IMR-90 (cell line): ENCODE measurements at regions not wholly inside any gene's neighbourhood (a gene's known extent, or its start where the extent isn't known, plus 50 kb on each side); places are given as distances from the start of the nearest gene placed in this dataset.

Experiments used
- ATAC-seq: fragments of 200-7000 bp; cut with Tn5 transposase; 2 replicates; pipeline ENCODE4 v1.9.1; 2020; ENCODE audit warnings: low read depth, mild to moderate bottlenecking, moderate library complexity
- BruUV-seq: library from RNA; stranded (reverse); fragments of 400-500 nt; replicated peaks from 2 replicates; lab custom pipeline; 2021; lab: Mats Ljungman, UMichigan
- CTCF ChIA-PET: fragments of 300-600 bp; formaldehyde crosslinking; extraction: SDS; loops from one replicate; lab custom pipeline; 2021; ENCODE audit warnings: antibody characterized with exemption; lab: Yijun Ruan, JAX
- POLR2A ChIA-PET: fragments of 300-600 bp; sonication (Branson Sonifier 250); formaldehyde crosslinking; loops from one replicate; lab custom pipeline; 2022; ENCODE audit warnings: antibody characterized with exemption; ENCODE audit not compliant: unreplicated experiment; lab: Charles Lee
- DNase-seq: peaks from one replicate; pipeline ENCODE4 v3.0.0; 2013
- H2AFZ ChIP-seq: replicated peaks from 2 replicates; pipeline ENCODE3; 2013; ENCODE audit warnings: low read length, mild to moderate bottlenecking; ENCODE audit not compliant: poor library complexity
- H2AK5ac ChIP-seq: 2 replicates; pipeline ENCODE4 v1.6.1; 2013; ENCODE audit warnings: low read depth, low read length, inconsistent platforms
- H2AK9ac ChIP-seq: replicated peaks from 2 replicates; pipeline ENCODE3; 2013; ENCODE audit warnings: mild to moderate bottlenecking, low read depth, low read length, moderate library complexity; ENCODE audit not compliant: poor library complexity
- H2BK120ac ChIP-seq: 2 replicates; pipeline ENCODE4 v1.6.1; 2013; ENCODE audit warnings: low read depth, low read length, inconsistent platforms
- H2BK15ac ChIP-seq: 3 replicates; pipeline ENCODE4 v1.6.1; 2013; ENCODE audit warnings: low read depth, low read length, inconsistent platforms
- H2BK20ac ChIP-seq: 2 replicates; pipeline ENCODE4 v1.6.1; 2013; ENCODE audit warnings: low read depth, mild to moderate bottlenecking, inconsistent platforms, low read length, moderate library complexity
- H2BK5ac ChIP-seq: 2 replicates; pipeline ENCODE4 v1.6.1; 2013; ENCODE audit warnings: mild to moderate bottlenecking, low read depth, low read length, inconsistent platforms; ENCODE audit not compliant: poor library complexity, severe bottlenecking
- H3K14ac ChIP-seq: replicated peaks from 2 replicates; pipeline ENCODE4 v1.6.1; 2013; ENCODE audit warnings: low read depth, low read length, inconsistent platforms
- H3K18ac ChIP-seq: 2 replicates; pipeline ENCODE4 v1.6.1; 2013; ENCODE audit warnings: low read depth, low read length, control low read depth
- H3K23ac ChIP-seq: 2 replicates; pipeline ENCODE4 v1.6.1; 2013; ENCODE audit warnings: low read depth, low read length, inconsistent platforms
- H3K27ac ChIP-seq: 2 replicates; pipeline ENCODE4 v1.5.1; 2013; ENCODE audit warnings: mild to moderate bottlenecking, control low read depth, low read length; ENCODE audit not compliant: insufficient read depth
- H3K27me3 ChIP-seq: 2 replicates; pipeline ENCODE4 v1.6.1; 2013; ENCODE audit warnings: low read length; ENCODE audit not compliant: control insufficient read depth, insufficient read depth
- H3K36me3 ChIP-seq: 2 replicates; pipeline ENCODE4 v1.6.1; 2013; ENCODE audit warnings: low read length, mixed read lengths; ENCODE audit not compliant: control insufficient read depth, insufficient read depth
- H3K4ac ChIP-seq: 2 replicates; pipeline ENCODE4 v1.6.1; 2013; ENCODE audit warnings: low read depth, low read length, inconsistent platforms
- H3K4me1 ChIP-seq: 2 replicates; pipeline ENCODE4 v1.6.1; 2013; ENCODE audit warnings: low read length, mixed read lengths; ENCODE audit not compliant: control insufficient read depth, insufficient read depth
- H3K4me2 ChIP-seq: 2 replicates; pipeline ENCODE4 v1.6.1; 2013; ENCODE audit warnings: low read depth, mild to moderate bottlenecking, control low read depth, low read length, moderate library complexity
- H3K4me3 ChIP-seq: 2 replicates; pipeline ENCODE4 v1.5.1; 2013; ENCODE audit warnings: low read depth, mild to moderate bottlenecking, control low read depth, low read length, moderate library complexity; ENCODE audit not compliant: insufficient read depth
- H3K56ac ChIP-seq: 2 replicates; pipeline ENCODE4 v1.6.1; 2013; ENCODE audit warnings: low read length, inconsistent platforms; ENCODE audit not compliant: insufficient read depth; ENCODE audit errors: extremely low read depth
- H3K79me1 ChIP-seq, 2 experiments: 2 replicates each; pipeline ENCODE4 v1.6.1; 2013; ENCODE audit warnings: low read length in 2 of 2, inconsistent platforms in 1 of 2, low read depth in 1 of 2
- H3K9ac ChIP-seq: 2 replicates; pipeline ENCODE4 v1.6.1; 2013; ENCODE audit warnings: low read depth, low read length, control low read depth
- H3K9me1 ChIP-seq: 2 replicates; pipeline ENCODE4 v1.6.1; 2013; ENCODE audit warnings: low read length, inconsistent platforms; ENCODE audit not compliant: insufficient read depth
- H3K9me3 ChIP-seq: 2 replicates; pipeline ENCODE4 v1.6.1; 2013; ENCODE audit warnings: low read length; ENCODE audit not compliant: control insufficient read depth, insufficient read depth
- H4K20me1 ChIP-seq: 2 replicates; pipeline ENCODE4 v1.6.1; 2013; ENCODE audit warnings: low read length, inconsistent platforms; ENCODE audit not compliant: insufficient read depth
- H4K5ac ChIP-seq: 2 replicates; pipeline ENCODE4 v1.6.1; 2013; ENCODE audit warnings: mild to moderate bottlenecking, low read depth, low read length, control low read depth
- H4K8ac ChIP-seq, 2 experiments: 2 replicates each; pipeline ENCODE4 v1.6.1; 2013; ENCODE audit warnings: low read depth in 2 of 2, low read length in 2 of 2, control low read depth in 1 of 2, inconsistent platforms in 1 of 2
- H4K91ac ChIP-seq: 2 replicates; pipeline ENCODE4 v1.6.1; 2013; ENCODE audit warnings: low read depth, low read length, inconsistent platforms; ENCODE audit not compliant: insufficient read depth
- CEBPB ChIP-seq: IDR thresholded peaks from 2 replicates; pipeline ENCODE4 v1.6.1; 2012; ENCODE audit warnings: low read depth, low read length, improper control_type of control experiment
- RFX5 ChIP-seq: IDR thresholded peaks from 2 replicates; pipeline ENCODE4 v1.8.0; 2012; ENCODE audit warnings: low read depth, mild to moderate bottlenecking, low read length, moderate library complexity
- WGBS, 2 experiments: methylation state at CpG; one replicate each; pipeline versions ENCODE4 v1.1.5 to v1.1.7; 2013; ENCODE audit warnings: missing lambda C conversion rate in 2 of 2; ENCODE audit not compliant: insufficient read length in 1 of 2; ENCODE audit errors: extremely low coverage in 2 of 2; 5-methylcytosine and 5-hydroxymethylcytosine counted together
- dilution Hi-C: fragments of 300-500 bp; cut with HindIII; formaldehyde crosslinking; loops from one replicate; pipeline ENCODE4 v1.14.3; 2018; ENCODE audit warnings: low sequenced_read_pairs; ENCODE audit not compliant: unreplicated experiment
- in situ Hi-C: fragments of 300-500 bp; cut with MboI; formaldehyde crosslinking; loops from 3 replicates; pipeline ENCODE4 v1.14.3; 2019; ENCODE audit warnings: low sequenced_read_pairs, inconsistent platforms, mixed read lengths
- intact Hi-C: fragments of 100-400 bp; cut with micrococcal nuclease; formaldehyde crosslinking; loops from 2 replicates; pipeline ENCODE4 v1.10.0; 2022

- CTCF ChIA-PET, result no interaction called here
- Histone ChIP-seq H3K9ac (peak overlapping the region; percentile 20; the same call in 1 of the 2 replicates), H2AK5ac (peak overlapping the region; percentile 93), H3K4ac (peak overlapping the region; percentile 98), H3K9me3 (no peaks in the 10 kb centered on the region), H3K79me1 (peaks cover 0 to 5% of the 10 kb centered on the region in 2 experiments; a peak in 2 of 4 replicates), H3K23ac (peak overlapping the region; percentile 96), H2AK9ac (peak overlapping the region; percentile 81), H2BK15ac (peak overlapping the region; percentile 86), H2BK5ac (peak overlapping the region; percentile 96), H4K91ac (peak overlapping the region; percentile 98), H3K36me3 (no peaks in the 10 kb centered on the region), H4K20me1 (no peaks in the 10 kb centered on the region), H3K27ac (peak overlapping the region; percentile 77), H3K14ac (peak overlapping the region; percentile 99), H3K27me3 (no peaks in the 10 kb centered on the region), H2AFZ (peak overlapping the region; percentile 85), H3K56ac (peak overlapping the region; percentile 91), H3K4me1 (peaks cover 26% of the 10 kb centered on the region), H3K18ac (peak overlapping the region; percentile 95), H2BK120ac (peak overlapping the region; percentile 100), H3K4me3 (no peak overlapping the region), H4K5ac (peak overlapping the region; percentile 95), H2BK20ac (peak overlapping the region; percentile 98), H4K8ac (peak overlapping the region; percentile 25 to 96), H3K4me2 (peak overlapping the region; percentile 19), H3K9me1 (peaks cover 8% of the 10 kb centered on the region)
- dilution Hi-C loops, result no loop called here
- peak; percentile 50; the same call in 1 of the 2 replicates for TF ChIP-seq CEBPB
- TF ChIP-seq RFX5, result no peak
- in situ Hi-C loops, result no loop called here
- no TSS peak for BruUV-seq
- DNase-seq, result peak; percentile 45
- WGBS, 2 experiments, result 20% methylated on average over 1 of the region's 10 CpGs; no CpG with 5 or more reads in 1 of the 2 experiments
- peak; percentile 19 for ATAC-seq
- intact Hi-C loops, result loop anchor here (2.0 kb wide), 1 partner anchor 645 kb away; no protein-coding TSS in a partner anchor
- POLR2A ChIA-PET, result interaction anchor here (1.0 to 2.0 kb wide), 2 partner anchors 63 to 109 kb away, joined by 4 to 6 read pairs; partner anchors contain the start of gene KLF6
Observed at GRCh38 chr10:3893901-3894563, 109.0 kb upstream of the KLF6 start.
